SHP77 treated with DMSO at 0.1 percent for 48 hours (cell line): ENCODE measurements at regions not wholly inside any gene's neighbourhood (a gene's known extent, or its start where the extent isn't known, plus 50 kb on each side); places are given as distances from the start of the nearest gene placed in this dataset.
"Not testable (repeated sequence)": the region's sequence is repeated elsewhere in the genome, so short reads cannot be mapped to it uniquely, and the experiment has no call there.

Source experiments
- DNase-seq: peaks from one replicate; lab custom pipeline; 2025; lab: John Stamatoyannopoulos, UW

- no peak for DNase-seq
Measured at GRCh38 chr7:55303220-55303619, 61.9 kb upstream of the LANCL2 start.

- no peak for DNase-seq
Measured at GRCh38 chr7:55304018-55304762, 60.9 kb upstream of the LANCL2 start.

- no peak for DNase-seq
Measured at GRCh38 chr7:55305135-55305534, 60.0 kb upstream of the LANCL2 start.

GRCh38 chr7:55306331-55306730 lies 58.8 kb upstream of the LANCL2 start:
- no peak for DNase-seq

GRCh38 chr7:55307123-55307916 lies 57.8 kb upstream of the LANCL2 start:
- no peak for DNase-seq

GRCh38 chr7:55308186-55308929 lies 56.8 kb upstream of the LANCL2 start:
- no peak for DNase-seq

- DNase-seq: no peak
Measured at GRCh38 chr7:55309040-55309991, 55.8 kb upstream of the LANCL2 start.

- DNase-seq: no peak
Measured at GRCh38 chr7:55310287-55311025, 54.7 kb upstream of the LANCL2 start.

GRCh38 chr7:55311892-55312291 lies 53.2 kb upstream of the LANCL2 start:
- not testable (repeated sequence) for DNase-seq

GRCh38 chr7:55313671-55314070 lies 51.5 kb upstream of the LANCL2 start:
- not testable (repeated sequence) for DNase-seq

GRCh38 chr7:55314967-55315366 lies 50.2 kb upstream of the LANCL2 start:
- no peak for DNase-seq
